Esophagus squamous epithelium (tissue), 4 donors: ENCODE measurements at regions not wholly inside any gene's neighbourhood (a gene's known extent, or its start where the extent isn't known, plus 50 kb on each side); places are given as distances from the start of the nearest gene placed in this dataset.

ENCODE experiments used
- POLR2A ChIP-seq, 4 donors: fragments of 450-650 bp; IDR thresholded peaks; one replicate each; pipeline ENCODE4 v1.6.1; 2017; ENCODE audit warnings: antibody characterized with exemption in 4 of 4, mild to moderate bottlenecking in 4 of 4, moderate library complexity in 3 of 4
- TF ChIP-seq, protein P1 (sequence below), 6 experiments: fragments of 450-650 bp in 4 of 6; fragments of 200-600 bp in 2 of 6; sonication (generic) in 2 of 6; IDR thresholded peaks; one replicate each; pipeline ENCODE4 v1.5.1; 2016 to 2019; ENCODE audit warnings: antibody characterized with exemption in 6 of 6, mild to moderate bottlenecking in 4 of 6, moderate library complexity in 4 of 6

GRCh38 chr9:12448246-12448645, 244.9 kb upstream of the TYRP1 start:
- TF ChIP-seq, protein P1, sequence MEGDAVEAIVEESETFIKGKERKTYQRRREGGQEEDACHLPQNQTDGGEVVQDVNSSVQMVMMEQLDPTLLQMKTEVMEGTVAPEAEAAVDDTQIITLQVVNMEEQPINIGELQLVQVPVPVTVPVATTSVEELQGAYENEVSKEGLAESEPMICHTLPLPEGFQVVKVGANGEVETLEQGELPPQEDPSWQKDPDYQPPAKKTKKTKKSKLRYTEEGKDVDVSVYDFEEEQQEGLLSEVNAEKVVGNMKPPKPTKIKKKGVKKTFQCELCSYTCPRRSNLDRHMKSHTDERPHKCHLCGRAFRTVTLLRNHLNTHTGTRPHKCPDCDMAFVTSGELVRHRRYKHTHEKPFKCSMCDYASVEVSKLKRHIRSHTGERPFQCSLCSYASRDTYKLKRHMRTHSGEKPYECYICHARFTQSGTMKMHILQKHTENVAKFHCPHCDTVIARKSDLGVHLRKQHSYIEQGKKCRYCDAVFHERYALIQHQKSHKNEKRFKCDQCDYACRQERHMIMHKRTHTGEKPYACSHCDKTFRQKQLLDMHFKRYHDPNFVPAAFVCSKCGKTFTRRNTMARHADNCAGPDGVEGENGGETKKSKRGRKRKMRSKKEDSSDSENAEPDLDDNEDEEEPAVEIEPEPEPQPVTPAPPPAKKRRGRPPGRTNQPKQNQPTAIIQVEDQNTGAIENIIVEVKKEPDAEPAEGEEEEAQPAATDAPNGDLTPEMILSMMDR (IDR thresholded peaks at IDR 0.05) = no peak
- TF ChIP-seq POLR2A (IDR thresholded peaks at IDR 0.05) = no peak
